ENCODE measurements at regions not wholly inside any gene's neighbourhood (a gene's known extent, or its start where the extent isn't known, plus 50 kb on each side); places are given as distances from the start of the nearest gene placed in this dataset.
A peak's percentile ranks its signal among the peaks of the same experiment; 100 is the strongest.
"Not testable (repeated sequence)": the region's sequence is repeated elsewhere in the genome, so short reads cannot be mapped to it uniquely, and the experiment has no call there.

DNA sequence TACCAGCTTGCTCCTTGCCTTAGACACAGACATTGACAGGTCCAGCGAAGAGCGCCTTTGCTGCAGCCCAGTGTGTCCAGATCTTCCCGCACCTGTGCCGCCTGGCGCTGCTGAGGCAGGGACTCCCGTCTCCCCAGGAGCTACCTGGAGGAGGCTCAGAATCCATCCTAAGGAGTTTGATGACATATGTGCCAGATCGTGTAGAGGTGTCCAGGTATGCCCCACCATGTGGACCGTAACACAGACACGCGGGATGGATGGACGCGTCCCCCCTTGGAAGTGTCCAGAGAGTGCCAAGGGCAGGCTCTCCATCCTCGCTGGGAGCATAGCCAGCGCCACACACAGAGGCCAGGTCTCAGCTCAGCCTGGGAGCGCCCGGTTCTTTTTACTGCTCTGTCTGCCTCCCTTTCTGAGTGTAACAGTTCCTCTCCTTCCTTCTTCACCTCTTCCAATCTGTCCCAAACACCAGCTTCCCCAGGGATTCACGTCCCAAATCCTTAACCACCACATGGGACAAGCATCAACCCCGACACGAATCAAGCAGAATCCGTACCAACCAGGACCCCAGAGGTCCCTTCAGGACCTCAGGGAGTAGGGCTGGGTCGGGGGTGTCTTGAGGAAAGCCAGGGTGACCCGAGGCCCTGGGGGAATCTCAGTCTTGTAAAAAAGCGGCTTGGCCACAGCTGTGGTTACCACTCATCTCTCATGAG is 126.7 kb downstream of the GOLGA8T start:
- CTCF ChIA-PET; H3K4me3 ChIP-seq (ENCODE audit: control extremely low read depth in 1 of 5, extremely low read depth in 1 of 5, insufficient read depth in 1 of 5, low read depth in 2 of 5, low read length in 4 of 5); POLR2A ChIA-PET; H3K9me3 ChIP-seq (ENCODE audit: control extremely low read depth in 1 of 3, control insufficient read depth in 2 of 3, insufficient read depth in 1 of 3, low read length in 2 of 3); H2AFZ ChIP-seq (ENCODE audit: insufficient read depth, low read depth, low read length, poor library complexity, severe bottlenecking); ATAC-seq (ENCODE audit: low read depth); H3K4me2 ChIP-seq (replicated peaks; ENCODE audit: low read depth, low read length, poor library complexity, severe bottlenecking); H4K20me1 ChIP-seq (ENCODE audit: control insufficient read depth, insufficient read depth, low read length, poor library complexity, severe bottlenecking); H3K4me1 ChIP-seq (ENCODE audit: control insufficient read depth in 2 of 2, insufficient read depth in 2 of 2, low read length in 2 of 2); H3K4me3 Mint-ChIP-seq; DNase-seq; H3K79me2 ChIP-seq (ENCODE audit: control insufficient read depth, insufficient read depth, low read length); H3K9me3 Mint-ChIP-seq (ENCODE audit: insufficient read depth); intact Hi-C loops (cut with micrococcal nuclease); H3K27ac Mint-ChIP-seq; H3K9ac ChIP-seq (ENCODE audit: low read length); H3K4me1 Mint-ChIP-seq; H3K27me3 Mint-ChIP-seq; H3K27me3 ChIP-seq (replicated peaks in 1 of 4; ENCODE audit: control extremely low read depth in 1 of 4, control insufficient read depth in 3 of 4, insufficient read depth in 4 of 4, low read length in 3 of 4); H3K36me3 ChIP-seq (replicated peaks in 1 of 2; ENCODE audit: control extremely low read depth in 1 of 2, control insufficient read depth in 1 of 2, extremely low read depth in 1 of 2, insufficient read depth in 2 of 2, low read length in 1 of 2); H3K27ac ChIP-seq (ENCODE audit: low read length in 2 of 2): not testable (repeated sequence)
- no CpG with 5 or more reads among the region's 23 CpGs for WGBS (ENCODE audit: insufficient coverage)

- WGBS (ENCODE audit: insufficient coverage), result no CpG with 5 or more reads among the region's 14 CpGs
- CTCF ChIA-PET; H2AFZ ChIP-seq (ENCODE audit: insufficient read depth, low read depth, low read length, poor library complexity, severe bottlenecking); H4K20me1 ChIP-seq (ENCODE audit: control insufficient read depth, insufficient read depth, low read length, poor library complexity, severe bottlenecking); H3K27ac Mint-ChIP-seq; H3K27me3 ChIP-seq (replicated peaks in 1 of 4; ENCODE audit: control extremely low read depth in 1 of 4, control insufficient read depth in 3 of 4, insufficient read depth in 4 of 4, low read length in 3 of 4); H3K27ac ChIP-seq (ENCODE audit: low read length in 2 of 2); H3K4me2 ChIP-seq (replicated peaks; ENCODE audit: low read depth, low read length, poor library complexity, severe bottlenecking); H3K4me1 ChIP-seq (ENCODE audit: control insufficient read depth in 2 of 2, insufficient read depth in 2 of 2, low read length in 2 of 2); H3K4me3 ChIP-seq (ENCODE audit: control extremely low read depth in 1 of 5, extremely low read depth in 1 of 5, insufficient read depth in 1 of 5, low read depth in 2 of 5, low read length in 4 of 5); H3K9ac ChIP-seq (ENCODE audit: low read length); H3K27me3 Mint-ChIP-seq; H3K36me3 ChIP-seq (replicated peaks in 1 of 2; ENCODE audit: control extremely low read depth in 1 of 2, control insufficient read depth in 1 of 2, extremely low read depth in 1 of 2, insufficient read depth in 2 of 2, low read length in 1 of 2); H3K9me3 Mint-ChIP-seq (ENCODE audit: insufficient read depth); H3K4me1 Mint-ChIP-seq; POLR2A ChIA-PET; H3K79me2 ChIP-seq (ENCODE audit: control insufficient read depth, insufficient read depth, low read length); H3K4me3 Mint-ChIP-seq; DNase-seq; H3K9me3 ChIP-seq (ENCODE audit: control extremely low read depth in 1 of 3, control insufficient read depth in 2 of 3, insufficient read depth in 1 of 3, low read length in 2 of 3); intact Hi-C loops (cut with micrococcal nuclease): not testable (repeated sequence)
- peak; percentile 31 for ATAC-seq (ENCODE audit: low read depth)
Observed at GRCh38 chr15:30262142-30262460, 127.2 kb downstream of the GOLGA8T start.

DNA sequence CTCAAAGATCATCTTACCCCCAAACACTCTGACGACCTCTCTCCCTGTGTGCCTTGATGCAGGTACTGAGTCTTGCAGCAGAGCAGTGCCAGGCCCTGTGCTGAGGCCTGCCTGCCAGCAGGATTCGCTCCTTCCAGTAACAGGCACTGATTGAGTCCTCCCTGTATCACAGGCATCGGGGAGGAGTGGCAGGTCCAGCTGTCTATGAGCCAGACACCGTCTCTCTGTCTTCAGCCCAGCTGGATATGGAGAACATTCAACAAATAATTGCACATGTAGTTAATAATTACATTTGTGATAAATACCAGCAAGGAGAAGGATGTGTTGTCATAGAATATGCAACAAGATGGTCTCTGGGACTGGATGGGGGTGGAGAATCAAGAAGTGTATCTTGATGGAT is 129.1 kb downstream of the GOLGA8T start:
- H3K4me2 ChIP-seq (replicated peaks; ENCODE audit: low read depth, low read length, poor library complexity, severe bottlenecking); H3K4me3 Mint-ChIP-seq; H3K4me1 Mint-ChIP-seq; H3K36me3 ChIP-seq (replicated peaks in 1 of 2; ENCODE audit: control extremely low read depth in 1 of 2, control insufficient read depth in 1 of 2, extremely low read depth in 1 of 2, insufficient read depth in 2 of 2, low read length in 1 of 2); H3K27me3 Mint-ChIP-seq; H3K27ac ChIP-seq (ENCODE audit: low read length in 2 of 2); H4K20me1 ChIP-seq (ENCODE audit: control insufficient read depth, insufficient read depth, low read length, poor library complexity, severe bottlenecking); H2AFZ ChIP-seq (ENCODE audit: insufficient read depth, low read depth, low read length, poor library complexity, severe bottlenecking); H3K9me3 Mint-ChIP-seq (ENCODE audit: insufficient read depth); H3K9ac ChIP-seq (ENCODE audit: low read length); H3K79me2 ChIP-seq (ENCODE audit: control insufficient read depth, insufficient read depth, low read length); ATAC-seq (ENCODE audit: low read depth); POLR2A ChIA-PET; CTCF ChIA-PET; H3K9me3 ChIP-seq (ENCODE audit: control extremely low read depth in 1 of 3, control insufficient read depth in 2 of 3, insufficient read depth in 1 of 3, low read length in 2 of 3); intact Hi-C loops (cut with micrococcal nuclease); H3K27me3 ChIP-seq (replicated peaks in 1 of 4; ENCODE audit: control extremely low read depth in 1 of 4, control insufficient read depth in 3 of 4, insufficient read depth in 4 of 4, low read length in 3 of 4); H3K4me3 ChIP-seq (ENCODE audit: control extremely low read depth in 1 of 5, extremely low read depth in 1 of 5, insufficient read depth in 1 of 5, low read depth in 2 of 5, low read length in 4 of 5); DNase-seq; H3K27ac Mint-ChIP-seq; H3K4me1 ChIP-seq (ENCODE audit: control insufficient read depth in 2 of 2, insufficient read depth in 2 of 2, low read length in 2 of 2): not testable (repeated sequence)
- no CpG with 5 or more reads among the region's 4 CpGs for WGBS (ENCODE audit: insufficient coverage)

DNA sequence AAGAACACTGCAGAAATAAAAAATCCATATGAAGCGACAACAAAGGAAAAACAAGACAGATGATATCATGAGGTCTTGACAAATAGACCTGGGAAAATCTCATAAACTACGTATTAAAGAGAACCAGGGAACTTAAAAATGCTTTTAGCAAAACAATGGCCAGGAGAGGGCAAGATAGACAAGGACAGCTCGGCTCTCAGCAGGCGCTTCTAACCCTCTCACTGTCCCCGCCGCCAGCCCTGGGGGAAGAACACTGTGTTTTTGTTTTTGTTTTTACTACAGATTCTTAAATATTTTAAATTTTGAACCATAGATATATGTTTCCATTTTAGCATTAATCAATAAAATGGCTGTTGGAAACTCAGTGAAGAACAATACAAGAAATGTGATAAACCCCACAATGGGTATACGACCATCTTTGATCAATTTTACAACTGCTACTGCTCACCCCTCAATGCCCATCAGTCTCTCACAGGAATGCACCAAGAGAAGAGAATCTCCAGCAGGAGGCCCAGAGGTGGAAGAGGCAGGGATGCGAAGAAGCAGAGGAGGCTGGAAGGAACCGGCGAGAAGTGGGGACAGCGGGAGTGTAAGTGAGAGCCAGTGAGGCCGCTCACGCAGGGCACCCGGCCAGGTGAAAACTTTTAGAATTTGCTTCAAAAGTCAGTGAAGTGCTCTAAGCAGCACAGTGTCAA is 98.0 kb downstream of the CHRFAM7A start:
- H3K27me3 ChIP-seq (replicated peaks in 1 of 4; ENCODE audit: control extremely low read depth in 1 of 4, control insufficient read depth in 3 of 4, insufficient read depth in 4 of 4, low read length in 3 of 4); H4K20me1 ChIP-seq (ENCODE audit: control insufficient read depth, insufficient read depth, low read length, poor library complexity, severe bottlenecking); H3K27ac Mint-ChIP-seq; H3K36me3 ChIP-seq (replicated peaks in 1 of 2; ENCODE audit: control extremely low read depth in 1 of 2, control insufficient read depth in 1 of 2, extremely low read depth in 1 of 2, insufficient read depth in 2 of 2, low read length in 1 of 2); H3K79me2 ChIP-seq (ENCODE audit: control insufficient read depth, insufficient read depth, low read length); POLR2A ChIA-PET; H3K4me1 Mint-ChIP-seq; H3K9me3 Mint-ChIP-seq (ENCODE audit: insufficient read depth); intact Hi-C loops (cut with micrococcal nuclease); H3K4me2 ChIP-seq (replicated peaks; ENCODE audit: low read depth, low read length, poor library complexity, severe bottlenecking); H3K27me3 Mint-ChIP-seq; H3K4me1 ChIP-seq (ENCODE audit: control insufficient read depth in 2 of 2, insufficient read depth in 2 of 2, low read length in 2 of 2); ATAC-seq (ENCODE audit: low read depth); H3K4me3 ChIP-seq (ENCODE audit: control extremely low read depth in 1 of 5, extremely low read depth in 1 of 5, insufficient read depth in 1 of 5, low read depth in 2 of 5, low read length in 4 of 5); H3K4me3 Mint-ChIP-seq; H3K9ac ChIP-seq (ENCODE audit: low read length); H2AFZ ChIP-seq (ENCODE audit: insufficient read depth, low read depth, low read length, poor library complexity, severe bottlenecking); H3K27ac ChIP-seq (ENCODE audit: low read length in 2 of 2); CTCF ChIA-PET; H3K9me3 ChIP-seq (ENCODE audit: control extremely low read depth in 1 of 3, control insufficient read depth in 2 of 3, insufficient read depth in 1 of 3, low read length in 2 of 3); DNase-seq: not testable (repeated sequence)
- WGBS (ENCODE audit: insufficient coverage), result no CpG with 5 or more reads among the region's 14 CpGs

Measured in B cell (primary cell).